Vagina (tissue), 2 donors: ENCODE measurements at regions not wholly inside any gene's neighbourhood (a gene's known extent, or its start where the extent isn't known, plus 50 kb on each side); places are given as distances from the start of the nearest gene placed in this dataset.

Experiments used
- DNase-seq, 2 donors: peaks; one replicate each; pipeline ENCODE4 v3.0.0-alpha.2; 2017; ENCODE audit errors: extremely low spot score in 2 of 2
- H3K27ac ChIP-seq: fragments of 200-600 bp; sonication (generic); one replicate; pipeline ENCODE4 v1.5.1; 2019
- H3K27me3 ChIP-seq: fragments of 200-600 bp; sonication (generic); one replicate; pipeline ENCODE4 v1.5.1; 2019
- H3K36me3 ChIP-seq, 2 donors: fragments of 200-600 bp; sonication (generic); one replicate each; pipeline ENCODE4 v1.5.1; 2017 to 2019
- H3K4me1 ChIP-seq: fragments of 200-600 bp; sonication (generic); one replicate; pipeline ENCODE4 v1.5.1; 2019
- H3K4me3 ChIP-seq, 2 donors: fragments of 200-600 bp; sonication (generic); 1 replicate in 1 of 2; 2 replicates in 1 of 2; pipeline ENCODE4 v1.5.1; 2016 to 2019
- H3K9me3 ChIP-seq: fragments of 200-600 bp; sonication (generic); one replicate; pipeline ENCODE4 v1.5.1; 2019
- POLR2A ChIP-seq, 2 donors: fragments of 450-650 bp; IDR thresholded peaks; one replicate each; pipeline ENCODE4 v1.6.1; 2017; ENCODE audit warnings: antibody characterized with exemption in 2 of 2, mild to moderate bottlenecking in 2 of 2, moderate library complexity in 2 of 2
- POLR2AphosphoS5 ChIP-seq, 2 donors: sonication (generic); formaldehyde crosslinking; IDR thresholded peaks; one replicate each; pipeline ENCODE4 v1.9.0; 2017; ENCODE audit warnings: antibody characterized with exemption in 2 of 2, mild to moderate bottlenecking in 2 of 2, low read depth in 1 of 2; ENCODE audit not compliant: insufficient read depth in 1 of 2
- intact Hi-C: fragments of 100-400 bp; cut with DNase I; formaldehyde crosslinking; loops from one replicate; pipeline ENCODE4 v1.15.1; 2023
- TF ChIP-seq, protein P1 (sequence below), 3 experiments: fragments of 450-650 bp in 2 of 3; fragments of 200-600 bp in 1 of 3; sonication (generic) in 1 of 3; IDR thresholded peaks; one replicate each; pipeline ENCODE4 v1.5.1; 2017 to 2019; ENCODE audit warnings: antibody characterized with exemption in 3 of 3, mild to moderate bottlenecking in 2 of 3, moderate library complexity in 2 of 3

DNA sequence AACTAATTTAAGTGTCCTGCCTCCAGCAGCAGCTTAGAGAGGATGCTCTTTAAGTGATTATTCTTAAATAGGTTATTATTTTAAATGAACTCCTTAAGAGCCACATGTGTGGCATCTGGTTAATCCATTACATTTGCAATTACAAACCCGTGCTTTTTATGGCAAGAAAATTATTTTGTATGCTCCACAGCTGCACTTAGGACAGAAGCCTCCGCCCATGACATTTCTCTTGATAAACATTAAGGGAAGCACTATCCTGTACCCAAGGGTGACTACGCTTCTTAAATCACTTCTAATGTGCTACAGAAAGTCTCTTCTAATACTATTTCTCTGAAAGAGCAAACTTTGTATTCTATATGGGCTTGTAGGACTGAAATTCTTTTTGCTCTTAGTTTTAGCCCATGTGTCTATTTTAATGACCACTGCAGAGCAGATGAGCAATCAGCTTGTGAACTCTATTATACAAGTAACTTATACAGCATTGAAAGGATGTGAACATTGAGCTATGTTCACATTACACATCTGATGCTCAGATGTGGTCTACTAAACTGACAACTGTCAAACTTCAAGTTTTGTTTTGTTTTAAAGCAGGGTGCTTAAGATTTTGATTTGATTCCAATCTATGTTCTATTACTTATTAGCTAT is 223.4 kb downstream of the COX7C start:
- H3K4me1 ChIP-seq = no peaks in the 10 kb centered on the region
- H3K4me3 ChIP-seq = no peak overlapping the region
- no peaks in the 10 kb centered on the region for H3K36me3 ChIP-seq
- no peaks in the 10 kb centered on the region for H3K9me3 ChIP-seq
- intact Hi-C loops = no loop called here
- TF ChIP-seq, protein P1, sequence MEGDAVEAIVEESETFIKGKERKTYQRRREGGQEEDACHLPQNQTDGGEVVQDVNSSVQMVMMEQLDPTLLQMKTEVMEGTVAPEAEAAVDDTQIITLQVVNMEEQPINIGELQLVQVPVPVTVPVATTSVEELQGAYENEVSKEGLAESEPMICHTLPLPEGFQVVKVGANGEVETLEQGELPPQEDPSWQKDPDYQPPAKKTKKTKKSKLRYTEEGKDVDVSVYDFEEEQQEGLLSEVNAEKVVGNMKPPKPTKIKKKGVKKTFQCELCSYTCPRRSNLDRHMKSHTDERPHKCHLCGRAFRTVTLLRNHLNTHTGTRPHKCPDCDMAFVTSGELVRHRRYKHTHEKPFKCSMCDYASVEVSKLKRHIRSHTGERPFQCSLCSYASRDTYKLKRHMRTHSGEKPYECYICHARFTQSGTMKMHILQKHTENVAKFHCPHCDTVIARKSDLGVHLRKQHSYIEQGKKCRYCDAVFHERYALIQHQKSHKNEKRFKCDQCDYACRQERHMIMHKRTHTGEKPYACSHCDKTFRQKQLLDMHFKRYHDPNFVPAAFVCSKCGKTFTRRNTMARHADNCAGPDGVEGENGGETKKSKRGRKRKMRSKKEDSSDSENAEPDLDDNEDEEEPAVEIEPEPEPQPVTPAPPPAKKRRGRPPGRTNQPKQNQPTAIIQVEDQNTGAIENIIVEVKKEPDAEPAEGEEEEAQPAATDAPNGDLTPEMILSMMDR (IDR thresholded peaks at IDR 0.05) = no peak
- no peak for DNase-seq
- H3K27me3 ChIP-seq = no peaks in the 10 kb centered on the region
- no peak overlapping the region for H3K27ac ChIP-seq

DNA sequence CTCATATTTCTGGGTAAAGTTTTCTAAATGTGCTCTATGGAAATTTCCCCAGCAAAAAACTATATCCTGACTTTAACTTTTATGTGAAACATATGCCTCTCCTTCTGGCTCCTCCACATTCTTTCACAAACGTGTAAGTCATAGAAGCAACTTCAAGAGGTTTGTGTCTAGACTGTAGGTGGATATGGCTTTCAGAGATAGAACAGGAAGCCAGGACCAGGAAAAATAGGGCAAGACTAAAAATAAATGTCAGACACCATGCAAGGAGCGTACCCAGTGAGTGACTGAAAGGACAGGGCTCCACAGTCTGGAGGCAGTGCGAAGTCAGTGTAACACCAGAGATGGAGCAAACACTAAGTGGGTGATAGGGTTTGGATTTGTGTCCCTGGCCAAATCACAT is 240.7 kb downstream of the COX7C start:
- no peaks in the 10 kb centered on the region for H3K9me3 ChIP-seq
- no peaks in the 10 kb centered on the region for H3K36me3 ChIP-seq
- TF ChIP-seq POLR2A (IDR thresholded peaks at IDR 0.05) = no peak
- no peak for TF ChIP-seq POLR2AphosphoS5 (IDR thresholded peaks at IDR 0.05; ENCODE audit: insufficient read depth in 1 of 2, low read depth in 1 of 2)
- TF ChIP-seq, protein P1 (IDR thresholded peaks at IDR 0.05) = no peak
- no peak overlapping the region for H3K4me3 ChIP-seq
- DNase-seq = no peak
- intact Hi-C loops = no loop called here
- H3K27me3 ChIP-seq = no peaks in the 10 kb centered on the region
- no peak overlapping the region for H3K27ac ChIP-seq
- no peaks in the 10 kb centered on the region for H3K4me1 ChIP-seq

DNA sequence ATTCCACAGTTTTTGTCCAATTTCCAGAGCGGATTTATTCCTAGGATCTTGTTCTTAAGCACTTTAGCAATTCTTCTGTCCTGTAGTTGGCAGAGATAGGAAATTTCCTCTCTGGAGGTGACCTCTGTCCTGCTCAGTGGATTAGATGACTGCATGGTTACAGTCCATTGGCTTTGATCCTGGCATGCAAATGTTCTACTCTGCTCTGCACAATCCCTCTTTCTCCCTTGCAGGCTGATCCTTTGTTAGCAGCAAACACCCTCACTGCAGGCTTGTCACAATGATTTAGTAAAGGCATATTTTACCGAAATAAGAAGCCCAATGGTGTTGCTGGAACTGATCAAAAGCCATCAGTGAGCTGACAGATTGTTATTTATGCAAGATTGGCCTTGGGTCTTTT is 243.8 kb downstream of the COX7C start:
- H3K9me3 ChIP-seq = no peaks in the 10 kb centered on the region
- H3K36me3 ChIP-seq = no peaks in the 10 kb centered on the region
- H3K27me3 ChIP-seq = no peaks in the 10 kb centered on the region
- intact Hi-C loops = no loop called here
- TF ChIP-seq POLR2A (IDR thresholded peaks at IDR 0.05) = no peak
- TF ChIP-seq POLR2AphosphoS5 (IDR thresholded peaks at IDR 0.05; ENCODE audit: insufficient read depth in 1 of 2, low read depth in 1 of 2) = no peak
- TF ChIP-seq, protein P1 (IDR thresholded peaks at IDR 0.05) = no peak
- H3K27ac ChIP-seq = no peak overlapping the region
- H3K4me1 ChIP-seq = no peaks in the 10 kb centered on the region
- DNase-seq = no peak
- H3K4me3 ChIP-seq = no peak overlapping the region

DNA sequence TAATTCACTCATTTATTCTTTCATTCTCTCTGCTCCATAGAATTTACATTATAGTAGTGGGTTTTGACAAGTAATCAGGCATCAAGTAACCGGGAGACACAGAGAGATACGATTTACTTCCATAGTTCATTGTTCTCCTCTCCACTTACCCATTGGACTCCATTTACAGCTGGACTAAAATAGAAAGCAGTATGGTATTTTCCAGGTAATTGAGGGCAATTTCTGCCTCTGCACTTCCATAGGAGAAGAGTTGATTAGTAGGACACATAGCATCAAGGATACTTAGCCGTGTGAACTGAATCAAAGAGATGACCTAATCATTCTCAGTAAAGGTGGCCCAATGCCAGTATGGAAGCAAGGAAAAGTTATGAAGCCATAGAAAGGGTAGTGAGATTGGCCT is 244.4 kb downstream of the COX7C start:
- TF ChIP-seq POLR2A (IDR thresholded peaks at IDR 0.05) = no peak
- Histone ChIP-seq H3K36me3 (no peaks in the 10 kb centered on the region), H3K27me3 (no peaks in the 10 kb centered on the region), H3K4me1 (no peaks in the 10 kb centered on the region), H3K9me3 (no peaks in the 10 kb centered on the region), H3K4me3 (no peak overlapping the region), H3K27ac (no peak overlapping the region)
- DNase-seq = no peak
- intact Hi-C loops = no loop called here

DNA sequence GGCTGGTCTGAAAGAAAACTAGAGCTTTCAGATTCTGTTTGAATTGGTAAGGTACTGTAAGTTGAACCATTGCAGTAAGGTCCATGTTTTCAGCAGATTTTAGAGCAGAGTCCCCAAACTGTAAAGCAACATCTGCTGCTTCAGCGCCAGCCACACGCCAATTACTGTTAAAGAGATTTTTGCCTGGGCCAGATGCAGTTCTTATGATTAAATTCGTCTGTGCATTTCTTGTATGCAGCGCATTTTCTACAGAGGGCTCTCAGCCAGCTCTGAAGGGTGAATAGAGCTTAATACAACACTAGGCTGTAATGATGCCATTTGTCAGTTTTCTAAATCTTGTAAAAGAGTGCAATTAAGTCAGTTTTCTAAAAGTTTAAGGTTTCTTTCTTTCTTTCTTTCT is 246.3 kb downstream of the COX7C start:
- Histone ChIP-seq H3K36me3 (no peaks in the 10 kb centered on the region), H3K9me3 (no peaks in the 10 kb centered on the region), H3K27ac (no peak overlapping the region), H3K4me3 (no peak overlapping the region), H3K27me3 (no peaks in the 10 kb centered on the region), H3K4me1 (no peaks in the 10 kb centered on the region)
- no peak for DNase-seq
- TF ChIP-seq POLR2AphosphoS5 (IDR thresholded peaks at IDR 0.05; ENCODE audit: insufficient read depth in 1 of 2, low read depth in 1 of 2) (no peak), POLR2A (IDR thresholded peaks at IDR 0.05) (no peak)
- TF ChIP-seq, protein P1 (IDR thresholded peaks at IDR 0.05) = no peak
- intact Hi-C loops = no loop called here
